DLD1 (cell line): ENCODE measurements at regions not wholly inside any gene's neighbourhood (a gene's known extent, or its start where the extent isn't known, plus 50 kb on each side); places are given as distances from the start of the nearest gene placed in this dataset.

Source experiments
- in situ Hi-C: cut with HindIII; loops from 2 replicates; pipeline ENCODE4 v1.10.0; 2017; ENCODE audit warnings: low sequenced_read_pairs

- in situ Hi-C loops: loop anchor here (5.0 kb wide), 1 partner anchor 80 kb away; no protein-coding TSS in a partner anchor
Measured at GRCh38 chr16:82361885-82362284, 191.9 kb upstream of the MPHOSPH6 start.

GRCh38 chr16:82360024-82360783, 190.2 kb upstream of the MPHOSPH6 start:
- in situ Hi-C loops: loop anchor here (5.0 kb wide), 1 partner anchor 78 kb away; no protein-coding TSS in a partner anchor

DNA sequence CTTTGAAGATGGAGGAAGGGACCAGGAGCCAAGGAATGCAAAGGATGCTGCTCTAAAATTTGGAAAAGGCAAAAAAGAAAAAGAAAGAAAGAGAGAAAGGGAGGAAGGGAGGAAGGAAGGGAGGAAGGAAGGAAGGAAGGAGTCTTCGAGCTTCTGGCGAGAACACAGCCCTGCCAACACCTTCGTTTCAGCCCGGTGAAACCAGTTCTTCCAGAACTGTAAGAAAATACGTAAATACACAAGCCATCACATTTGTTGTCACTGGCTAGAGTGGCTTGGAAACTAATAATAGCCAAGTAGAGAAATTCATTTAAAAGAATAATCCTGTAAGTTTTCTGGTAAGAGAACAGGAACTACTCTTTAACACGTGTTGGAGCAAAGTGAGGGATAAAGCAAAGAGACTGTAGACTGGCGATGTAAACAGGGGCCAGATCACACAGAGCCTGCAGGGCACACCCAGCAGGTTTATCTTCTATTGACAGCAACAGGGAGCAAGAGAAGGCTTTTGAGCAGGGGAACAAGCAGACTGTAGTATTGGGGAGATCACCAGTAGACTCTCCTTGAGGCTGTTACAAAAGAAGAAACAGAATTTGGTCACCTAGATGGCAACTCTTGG, 188.7 kb upstream of the MPHOSPH6 start:
- in situ Hi-C loops: no loop called here

DNA sequence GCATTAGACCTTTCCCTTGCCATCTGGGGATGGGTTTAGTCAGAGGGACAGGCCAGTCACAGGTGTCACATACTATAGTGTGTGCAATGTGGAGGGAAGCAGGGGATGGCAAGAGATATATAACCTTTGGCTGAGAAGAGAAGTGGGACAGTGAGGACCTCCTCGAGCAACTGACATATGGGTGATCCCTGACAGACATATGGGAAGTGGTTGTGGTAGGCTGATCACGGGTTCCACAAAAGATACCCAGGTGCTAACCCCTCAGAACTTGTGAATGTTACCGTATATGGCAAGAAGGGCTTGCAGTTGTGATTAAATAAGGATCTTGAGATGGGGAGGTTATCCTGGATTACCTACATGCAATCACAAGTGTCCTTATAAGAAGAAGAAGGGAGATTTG, 188.1 kb upstream of the MPHOSPH6 start:
- in situ Hi-C loops: no loop called here

DNA sequence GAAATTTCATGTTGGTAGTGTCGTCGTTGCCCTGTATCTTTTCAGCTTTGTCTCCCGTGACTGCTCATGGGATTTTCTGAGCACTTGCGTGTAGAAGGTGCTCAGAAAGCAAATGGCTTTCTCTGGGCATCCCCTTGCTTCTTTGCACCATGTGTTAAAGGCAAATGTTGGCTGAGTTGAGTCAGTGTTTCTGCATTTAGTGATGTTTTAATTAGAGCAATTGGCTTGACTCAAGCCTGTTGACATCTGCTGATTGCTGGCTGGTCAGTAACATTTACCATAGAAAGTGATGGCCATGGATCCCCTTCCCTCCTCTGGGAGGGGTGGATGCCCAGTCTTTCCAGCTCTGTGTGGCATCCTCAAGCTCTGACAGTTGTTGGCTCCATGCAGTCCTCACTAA, 187.2 kb upstream of the MPHOSPH6 start:
- in situ Hi-C loops: no loop called here

DNA sequence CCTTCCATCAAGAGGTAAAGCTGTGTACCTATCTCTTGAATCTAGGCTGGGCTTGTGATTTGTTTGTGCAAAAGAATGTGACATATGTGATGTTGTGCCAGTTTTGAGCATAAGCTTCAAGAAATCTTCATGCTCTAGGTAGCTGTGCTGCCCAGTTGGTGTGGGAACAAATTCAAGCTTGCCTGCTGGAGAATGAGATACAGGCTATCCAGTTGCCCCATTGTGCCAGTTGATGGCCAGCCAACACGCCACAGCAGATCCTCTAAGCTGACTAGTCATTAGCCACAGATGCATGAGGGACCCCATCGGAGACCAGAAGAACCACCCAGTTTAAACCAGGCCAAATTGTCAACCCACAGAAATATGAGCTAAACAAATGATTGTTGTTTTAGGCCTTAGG, 180.5 kb upstream of the MPHOSPH6 start:
- in situ Hi-C loops: no loop called here

DNA sequence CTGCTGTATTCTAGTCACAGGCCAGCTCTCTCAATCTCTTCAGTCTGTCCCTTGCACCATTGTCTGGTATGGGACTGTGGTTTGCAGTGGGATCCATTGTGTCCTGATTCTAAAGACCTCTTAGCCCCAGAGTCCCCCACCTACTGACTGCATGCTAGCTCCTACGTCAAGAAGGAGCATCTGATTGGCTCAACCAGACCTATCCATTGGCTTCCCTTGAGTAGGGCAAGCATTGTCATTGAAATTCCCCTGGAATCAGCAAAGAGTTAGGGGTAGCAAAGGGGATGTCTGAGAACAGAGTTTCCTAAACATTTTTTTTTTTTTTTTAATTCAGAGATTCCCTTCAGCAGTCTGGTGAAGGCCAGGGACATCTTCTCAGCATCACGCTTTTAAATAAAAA, 175.3 kb upstream of the MPHOSPH6 start:
- in situ Hi-C loops: no loop called here

- in situ Hi-C loops: no loop called here
Measured at GRCh38 chr16:82344157-82344556, 174.1 kb upstream of the MPHOSPH6 start.

DNA sequence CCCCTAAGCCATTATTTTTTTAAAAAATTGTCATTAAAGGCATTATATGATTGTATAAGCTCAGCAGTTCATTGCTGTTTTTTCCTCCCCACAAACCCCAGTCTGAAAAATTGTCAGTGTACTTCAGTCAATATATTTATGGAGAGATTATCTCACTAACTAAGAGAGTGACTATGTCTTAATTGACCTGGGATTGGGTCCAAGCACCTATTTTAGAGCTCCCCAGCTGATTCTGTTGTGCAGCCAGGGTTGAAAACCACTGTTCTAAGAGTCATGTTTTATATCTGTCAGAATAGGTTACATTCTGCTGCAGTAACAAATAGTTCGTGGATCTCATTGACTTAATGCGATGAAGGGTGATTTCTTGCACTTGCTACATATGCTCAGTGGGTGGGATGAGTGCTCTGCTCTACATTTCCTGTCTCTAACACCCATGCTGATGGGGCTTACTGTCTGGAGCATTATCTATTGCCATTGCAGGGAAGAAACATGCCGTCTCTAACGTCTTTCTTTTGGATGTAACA, 171.2 kb upstream of the MPHOSPH6 start:
- in situ Hi-C loops: no loop called here

DNA sequence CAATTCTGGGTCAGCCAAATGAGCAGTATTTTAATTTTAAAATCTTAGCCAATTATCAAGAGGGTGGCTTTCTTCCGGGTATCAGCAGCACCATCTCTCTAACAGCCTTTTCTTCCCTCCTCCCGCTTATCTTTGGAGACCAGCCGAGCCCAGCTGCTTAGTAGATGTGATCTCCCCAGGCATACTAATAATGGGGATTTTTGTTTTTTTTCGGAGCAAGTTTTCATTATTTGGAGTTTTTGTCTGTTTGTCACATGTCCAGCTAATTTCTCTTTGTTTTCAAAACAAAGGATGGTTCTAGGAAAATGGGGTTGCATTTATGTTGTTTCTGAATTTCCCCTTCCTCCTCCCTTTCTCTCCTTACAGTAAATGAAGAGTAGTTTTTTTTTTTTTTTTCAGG, 170.5 kb upstream of the MPHOSPH6 start:
- in situ Hi-C loops: no loop called here

- in situ Hi-C loops: no loop called here
Measured at GRCh38 chr16:82337355-82337754, 167.3 kb upstream of the MPHOSPH6 start.

- in situ Hi-C loops: no loop called here
Measured at GRCh38 chr16:82331974-82332750, 162.1 kb upstream of the MPHOSPH6 start.

DNA sequence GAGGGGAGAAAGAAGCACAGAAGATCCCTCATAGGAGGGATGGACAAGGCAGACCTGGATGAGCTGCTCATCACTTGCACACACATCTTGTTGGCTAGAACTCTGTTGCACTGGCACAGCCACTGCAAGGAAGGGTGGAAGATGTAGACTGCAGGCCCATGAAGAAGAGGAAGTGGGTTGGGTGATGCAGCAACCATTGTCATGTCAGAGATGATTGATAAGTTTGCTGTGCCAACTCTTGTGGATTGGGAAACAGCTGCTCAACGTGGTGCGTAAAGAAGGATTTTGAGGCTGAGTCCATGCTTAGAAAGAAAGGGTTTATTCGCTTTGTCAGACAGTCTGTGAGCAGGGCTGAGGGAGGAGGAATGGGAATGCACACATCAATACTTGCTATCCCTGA, 161.4 kb upstream of the MPHOSPH6 start:
- in situ Hi-C loops: no loop called here

- in situ Hi-C loops: no loop called here
Measured at GRCh38 chr16:82329504-82330192, 159.6 kb upstream of the MPHOSPH6 start.

DNA sequence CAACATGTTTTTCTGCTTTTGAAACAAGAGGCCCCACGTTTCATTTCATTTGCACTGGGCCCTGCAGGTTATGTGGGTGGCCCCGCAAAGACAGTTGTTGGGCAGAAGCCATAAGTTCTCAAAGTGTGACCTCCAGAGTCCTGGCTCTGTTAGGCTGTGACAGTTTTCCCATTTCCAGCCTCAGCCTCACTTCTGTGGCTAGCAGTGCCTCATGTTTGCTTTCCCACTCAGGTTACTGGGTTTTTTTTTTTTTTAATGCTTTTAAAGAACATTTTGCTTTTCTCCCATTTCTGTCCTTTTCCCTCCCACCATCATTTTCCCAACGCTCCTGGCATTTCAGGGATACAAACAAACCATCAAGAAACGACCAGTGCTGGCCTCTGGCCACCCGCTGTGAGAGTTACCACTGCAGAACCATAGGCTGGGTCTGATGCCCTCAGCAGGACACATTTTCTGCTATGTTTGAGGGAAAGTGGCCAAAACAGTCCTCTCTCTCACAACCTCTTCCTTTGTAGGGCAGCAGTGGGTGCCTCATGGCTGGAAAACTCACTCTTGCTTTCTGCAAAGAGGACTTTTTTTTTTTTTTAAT, 159.0 kb upstream of the MPHOSPH6 start:
- in situ Hi-C loops: no loop called here

DNA sequence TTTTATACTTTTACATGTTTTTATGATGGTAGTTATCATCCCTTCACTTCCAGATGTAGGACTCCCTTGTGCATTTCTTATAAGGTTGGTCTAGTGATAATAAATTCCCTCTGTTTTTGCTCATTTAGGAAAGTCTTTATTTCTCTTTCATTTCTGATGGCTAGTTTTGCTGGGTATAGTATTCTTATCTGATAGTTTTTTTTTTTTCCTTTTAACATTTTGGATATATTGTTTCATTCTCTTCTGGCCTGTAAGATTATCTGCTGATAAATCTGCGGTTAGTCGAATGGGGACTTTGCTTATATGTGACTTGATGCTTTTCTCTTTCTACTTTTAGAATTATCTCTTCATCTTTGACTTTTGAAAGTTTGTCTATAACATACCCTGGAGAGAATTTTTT, 153.1 kb upstream of the MPHOSPH6 start:
- in situ Hi-C loops: no loop called here

DNA sequence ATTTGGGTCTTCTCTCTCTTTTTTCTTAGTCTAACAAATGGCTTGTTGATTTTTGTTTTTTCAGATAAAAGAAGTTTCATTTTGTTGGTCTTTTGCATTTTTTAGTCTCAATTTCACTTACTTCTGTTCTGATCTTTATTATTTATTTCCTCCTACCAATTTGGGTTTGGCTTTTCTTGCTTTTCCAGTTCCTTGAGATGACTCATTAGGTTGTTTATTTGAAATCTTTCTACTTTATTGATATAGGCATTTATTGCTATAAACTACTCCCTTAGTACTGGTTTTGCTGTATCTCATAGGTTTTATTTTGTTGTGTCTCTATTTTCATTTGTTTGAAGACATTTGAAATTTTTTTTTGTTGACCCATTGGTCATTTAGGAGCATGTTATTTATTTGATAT, 152.2 kb upstream of the MPHOSPH6 start:
- in situ Hi-C loops: no loop called here

- in situ Hi-C loops: no loop called here
Measured at GRCh38 chr16:82319038-82319437, 149.0 kb upstream of the MPHOSPH6 start.

GRCh38 chr16:82317411-82318167, 147.6 kb upstream of the MPHOSPH6 start:
- in situ Hi-C loops: no loop called here

DNA sequence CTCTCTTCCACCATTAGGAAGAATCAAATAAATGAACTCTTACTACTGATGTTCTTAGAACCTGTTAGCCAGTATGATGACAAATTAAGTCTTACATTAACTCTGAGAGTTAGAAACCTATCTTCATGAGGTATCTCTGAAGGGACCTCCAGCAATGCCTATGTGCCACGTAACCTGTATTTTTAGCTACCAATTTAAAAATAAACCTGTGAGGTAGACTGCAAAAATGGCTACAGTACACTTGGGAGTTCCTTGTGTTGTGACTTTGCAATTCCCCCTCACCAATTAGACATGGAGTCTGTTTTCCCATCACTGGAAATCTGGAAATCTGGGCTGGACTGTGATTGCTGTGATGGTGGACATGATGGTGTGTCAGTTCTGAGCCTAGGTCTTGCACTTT, 143.7 kb upstream of the MPHOSPH6 start:
- in situ Hi-C loops: no loop called here
